22Rv1 (cell line): ENCODE measurements at regions not wholly inside any gene's neighbourhood (a gene's known extent, or its start where the extent isn't known, plus 50 kb on each side); places are given as distances from the start of the nearest gene placed in this dataset.

Source experiments
- CTCF ChIP-seq: fragments of 450-650 bp; IDR thresholded peaks from 2 replicates; pipeline ENCODE4 v1.5.1; 2017; ENCODE audit warnings: mild to moderate bottlenecking
- ZFX ChIP-seq: fragments of 450-650 bp; IDR thresholded peaks from 2 replicates; pipeline ENCODE4 v1.6.1; 2017; ENCODE audit warnings: antibody characterized with exemption, borderline replicate concordance

GRCh38 chr11:109894242-109894641, 198.9 kb upstream of the ZC3H12C start:
- TF ChIP-seq CTCF (no peak), ZFX (no peak)
